Mucosa of rectum (tissue), 2 donors: ENCODE measurements at regions not wholly inside any gene's neighbourhood (a gene's known extent, or its start where the extent isn't known, plus 50 kb on each side); places are given as distances from the start of the nearest gene placed in this dataset.
"Not testable (repeated sequence)": the region's sequence is repeated elsewhere in the genome, so short reads cannot be mapped to it uniquely, and the experiment has no call there.

ENCODE experiments used
- H3K27ac ChIP-seq, 2 donors: one replicate each; pipeline ENCODE4 v1.7.0; 2013; ENCODE audit warnings: inconsistent platforms in 2 of 2, low read depth in 2 of 2, low read length in 2 of 2
- H3K27me3 ChIP-seq, 2 donors: one replicate each; pipeline ENCODE4 v1.7.0; 2013; ENCODE audit warnings: low read length in 2 of 2; ENCODE audit not compliant: control insufficient read depth in 2 of 2, insufficient read depth in 2 of 2
- H3K36me3 ChIP-seq, 2 donors: one replicate each; pipeline ENCODE4 v1.7.0; 2013; ENCODE audit warnings: low read length in 2 of 2; ENCODE audit not compliant: control insufficient read depth in 2 of 2, insufficient read depth in 2 of 2
- H3K4me1 ChIP-seq, 2 donors: one replicate each; pipeline ENCODE4 v1.7.0; 2013; ENCODE audit warnings: low read length in 2 of 2, mild to moderate bottlenecking in 1 of 2; ENCODE audit not compliant: control insufficient read depth in 2 of 2, insufficient read depth in 2 of 2
- H3K4me3 ChIP-seq, 2 donors: one replicate each; pipeline ENCODE4 v1.7.0; 2013; ENCODE audit warnings: low read length in 2 of 2
- H3K9ac ChIP-seq, 2 donors: one replicate each; pipeline ENCODE4 v1.7.0; 2013; ENCODE audit warnings: low read length in 2 of 2, low read depth in 1 of 2, mild to moderate bottlenecking in 1 of 2
- H3K9me3 ChIP-seq, 2 donors: one replicate each; pipeline ENCODE4 v1.7.0; 2013; ENCODE audit warnings: low read length in 2 of 2; ENCODE audit not compliant: control insufficient read depth in 2 of 2
- donor health status: healthy.
- donor health status: Normal muscosa, but diverticular disease.

- H3K27ac ChIP-seq, result no peak overlapping the region
- no peaks in the 10 kb centered on the region for H3K36me3 ChIP-seq
- H3K4me3 ChIP-seq, result no peak overlapping the region
- no peaks in the 10 kb centered on the region for H3K27me3 ChIP-seq
- H3K9me3 ChIP-seq, result no peaks in the 10 kb centered on the region
- H3K9ac ChIP-seq, result no peak overlapping the region
- no peaks in the 10 kb centered on the region for H3K4me1 ChIP-seq
These were observed 254.7 kb downstream of the PLOD2 start for GRCh38 chr3:145906301-145906700.

DNA sequence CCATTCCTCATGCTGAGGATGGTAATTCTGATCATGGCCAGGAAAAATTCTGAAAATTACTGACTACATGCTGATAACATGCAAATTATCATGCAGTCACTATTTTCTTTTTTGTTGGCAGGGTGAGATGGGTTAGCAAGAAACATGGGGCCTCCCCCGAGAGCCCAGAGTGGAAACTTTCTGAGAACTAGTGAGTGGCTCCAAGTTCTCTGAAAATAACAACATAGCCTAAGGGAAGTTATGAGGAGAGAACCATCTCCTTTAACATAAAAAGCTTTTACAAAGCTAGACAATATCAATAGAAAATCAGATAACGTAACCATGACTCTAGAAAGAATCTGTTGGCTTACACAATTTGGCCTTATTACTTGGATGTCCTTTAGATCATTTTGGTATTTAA is 254.2 kb downstream of the PLOD2 start:
- no peaks in the 10 kb centered on the region for H3K4me1 ChIP-seq
- H3K27ac ChIP-seq, result no peak overlapping the region
- H3K36me3 ChIP-seq, result no peaks in the 10 kb centered on the region
- H3K4me3 ChIP-seq, result no peak overlapping the region
- H3K9me3 ChIP-seq, result no peaks in the 10 kb centered on the region
- no peak overlapping the region for H3K9ac ChIP-seq
- H3K27me3 ChIP-seq, result no peaks in the 10 kb centered on the region

- Histone ChIP-seq H3K27me3 (no peaks in the 10 kb centered on the region), H3K36me3 (no peaks in the 10 kb centered on the region), H3K4me1 (no peaks in the 10 kb centered on the region), H3K27ac (no peak overlapping the region), H3K9me3 (no peaks in the 10 kb centered on the region), H3K4me3 (no peak overlapping the region), H3K9ac (no peak overlapping the region)
These were observed 250.0 kb downstream of the PLOD2 start for GRCh38 chr3:145911016-145911415.

DNA sequence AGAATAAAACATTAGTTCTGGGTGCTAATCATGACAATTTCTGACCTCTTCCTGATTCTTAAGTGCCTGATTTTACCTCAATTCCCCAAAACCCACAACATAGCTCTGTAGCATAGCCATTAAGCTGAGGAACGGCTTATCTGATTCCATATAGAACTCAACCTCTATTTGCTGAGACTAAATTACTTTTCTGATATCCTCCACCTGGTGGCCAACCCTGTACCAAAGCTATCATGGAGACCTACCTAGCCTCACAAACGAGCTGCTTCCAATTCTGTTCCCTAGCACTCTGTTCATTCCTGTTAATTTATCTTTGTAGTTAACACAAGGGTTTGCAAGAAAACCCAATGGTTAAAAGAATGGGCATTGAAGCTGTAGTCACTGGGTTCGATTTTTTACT is 245.2 kb downstream of the PLOD2 start:
- Histone ChIP-seq H3K9me3 (no peaks in the 10 kb centered on the region), H3K36me3 (no peaks in the 10 kb centered on the region), H3K4me1 (no peaks in the 10 kb centered on the region), H3K27me3 (no peaks in the 10 kb centered on the region), H3K4me3 (no peak overlapping the region), H3K27ac (no peak overlapping the region), H3K9ac (no peak overlapping the region)

DNA sequence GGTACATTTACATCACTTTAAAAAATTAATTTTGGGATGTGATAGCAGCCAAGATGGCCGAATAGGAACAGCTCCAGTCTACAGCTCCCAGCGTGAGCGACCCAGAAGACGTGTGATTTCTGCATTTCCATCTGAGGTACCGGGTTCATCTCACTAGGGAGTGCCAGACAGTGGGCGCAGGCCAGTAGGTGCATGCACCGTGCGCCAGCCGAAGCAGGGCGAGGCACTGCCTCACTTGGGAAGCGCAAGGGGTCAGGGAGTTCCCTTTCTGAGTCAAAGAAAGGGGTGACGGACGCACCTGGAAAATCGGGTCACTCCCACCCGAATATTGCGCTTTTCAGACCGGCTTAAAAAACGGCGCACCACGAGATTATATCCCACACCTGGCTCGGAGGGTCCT is 233.2 kb downstream of the PLOD2 start:
- not testable (repeated sequence) for H3K27me3 ChIP-seq, H3K4me1 ChIP-seq, H3K9me3 ChIP-seq, H3K9ac ChIP-seq, H3K27ac ChIP-seq, H3K4me3 ChIP-seq, H3K36me3 ChIP-seq

DNA sequence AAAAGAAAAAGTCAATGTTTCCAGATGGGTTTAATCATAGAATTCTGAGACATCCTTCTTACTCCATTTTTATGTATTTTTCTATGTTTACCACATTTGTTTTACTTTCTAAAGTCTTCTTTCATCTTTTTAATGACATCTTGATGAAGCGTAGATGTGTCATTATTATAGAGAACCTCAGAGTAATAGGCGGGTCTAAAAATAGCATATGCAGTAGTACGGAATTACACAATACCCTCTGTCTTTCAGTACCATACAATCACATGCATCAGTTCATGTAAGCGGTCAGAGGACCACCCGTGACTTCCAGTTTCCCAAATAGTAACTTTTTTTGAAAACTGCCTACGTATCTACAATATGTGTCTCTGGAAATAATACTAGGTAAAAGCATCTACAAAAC is 224.0 kb downstream of the PLOD2 start:
- Histone ChIP-seq H3K36me3 (no peaks in the 10 kb centered on the region), H3K9ac (no peak overlapping the region), H3K4me3 (no peak overlapping the region), H3K27me3 (no peaks in the 10 kb centered on the region), H3K27ac (no peak overlapping the region), H3K9me3 (no peaks in the 10 kb centered on the region), H3K4me1 (no peaks in the 10 kb centered on the region)

GRCh38 chr3:145939431-145939830 is 221.6 kb downstream of the PLOD2 start:
- Histone ChIP-seq H3K4me1 (no peaks in the 10 kb centered on the region), H3K27ac (no peak overlapping the region), H3K9me3 (no peaks in the 10 kb centered on the region), H3K9ac (no peak overlapping the region), H3K36me3 (no peaks in the 10 kb centered on the region), H3K4me3 (no peak overlapping the region), H3K27me3 (no peaks in the 10 kb centered on the region)

DNA sequence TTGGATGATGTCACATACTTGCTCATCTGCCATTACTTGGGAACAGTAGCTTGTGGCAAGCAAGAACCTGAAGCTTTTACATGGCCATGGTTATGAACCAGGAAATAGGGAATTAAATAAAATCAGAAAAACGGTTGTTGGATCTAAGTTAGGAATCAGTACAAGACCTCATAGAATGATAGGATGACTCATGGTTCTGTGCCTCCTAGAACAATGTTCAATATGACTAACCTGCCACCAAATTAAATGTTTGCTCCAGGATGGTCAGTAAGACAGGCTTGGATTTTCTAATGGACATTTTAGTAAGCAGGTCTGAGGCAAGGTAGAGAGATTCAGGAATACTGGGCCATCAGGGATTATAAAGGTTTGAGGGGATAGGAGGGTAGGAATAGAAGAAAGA is 218.9 kb downstream of the PLOD2 start:
- Histone ChIP-seq H3K4me3 (no peak overlapping the region), H3K27me3 (no peaks in the 10 kb centered on the region), H3K36me3 (no peaks in the 10 kb centered on the region), H3K9me3 (no peaks in the 10 kb centered on the region), H3K4me1 (no peaks in the 10 kb centered on the region), H3K27ac (no peak overlapping the region), H3K9ac (no peak overlapping the region)

- Histone ChIP-seq H3K27me3 (no peaks in the 10 kb centered on the region), H3K27ac (no peak overlapping the region), H3K9ac (no peak overlapping the region), H3K4me1 (no peaks in the 10 kb centered on the region), H3K36me3 (no peaks in the 10 kb centered on the region), H3K9me3 (no peaks in the 10 kb centered on the region), H3K4me3 (no peak overlapping the region)
These were observed 217.0 kb downstream of the PLOD2 start for GRCh38 chr3:145943952-145944351.

GRCh38 chr3:145951441-145951840 is 209.5 kb downstream of the PLOD2 start:
- Histone ChIP-seq H3K4me3 (no peak overlapping the region), H3K36me3 (no peaks in the 10 kb centered on the region), H3K4me1 (no peaks in the 10 kb centered on the region), H3K27me3 (no peaks in the 10 kb centered on the region), H3K9ac (no peak overlapping the region), H3K9me3 (no peaks in the 10 kb centered on the region), H3K27ac (no peak overlapping the region)

DNA sequence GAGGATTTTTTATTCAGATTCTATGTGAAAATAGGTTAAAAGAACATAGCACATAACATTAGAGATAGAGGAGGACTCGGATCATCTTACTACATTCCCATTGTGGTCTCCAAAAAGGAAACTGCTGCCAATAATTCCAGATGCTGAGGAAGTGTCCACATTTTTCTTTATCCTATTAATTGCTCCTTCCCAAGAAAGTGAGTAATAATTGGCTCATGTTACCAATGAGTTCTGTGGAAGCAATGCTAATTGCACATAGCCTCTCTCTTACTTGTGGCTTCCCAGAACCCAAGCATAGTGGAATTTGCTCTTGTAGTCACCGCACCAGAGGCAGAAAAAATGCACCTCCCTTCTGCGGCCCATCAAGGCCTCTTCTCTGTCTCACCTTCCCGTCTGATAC is 208.4 kb downstream of the PLOD2 start:
- H3K4me3 ChIP-seq, result no peak overlapping the region
- no peak overlapping the region for H3K27ac ChIP-seq
- no peaks in the 10 kb centered on the region for H3K9me3 ChIP-seq
- H3K4me1 ChIP-seq, result no peaks in the 10 kb centered on the region
- H3K9ac ChIP-seq, result no peak overlapping the region
- H3K27me3 ChIP-seq, result no peaks in the 10 kb centered on the region
- H3K36me3 ChIP-seq, result no peaks in the 10 kb centered on the region
